ENCODE measurements at regions not wholly inside any gene's neighbourhood (a gene's known extent, or its start where the extent isn't known, plus 50 kb on each side); places are given as distances from the start of the nearest gene placed in this dataset.

DNA sequence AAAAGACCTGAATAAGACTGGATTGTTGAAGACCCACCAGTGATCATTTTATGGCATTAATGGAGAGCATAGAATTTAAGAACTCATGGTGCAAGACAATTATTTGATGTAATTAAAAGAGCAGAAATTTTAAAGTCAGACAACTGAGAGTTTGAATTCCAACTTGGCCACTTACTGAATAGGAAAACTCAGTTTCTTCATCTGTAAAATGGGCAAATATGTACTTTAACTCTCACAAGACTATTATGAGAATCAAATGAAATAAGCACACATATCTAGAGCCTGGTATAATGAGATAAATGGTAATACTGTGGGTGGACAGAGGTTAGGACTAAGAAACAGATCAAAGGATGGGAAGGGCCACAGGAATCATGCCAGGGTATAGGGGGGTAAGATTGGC is 88.0 kb downstream of the SOX9 start:
- TF ChIP-seq, protein P1, sequence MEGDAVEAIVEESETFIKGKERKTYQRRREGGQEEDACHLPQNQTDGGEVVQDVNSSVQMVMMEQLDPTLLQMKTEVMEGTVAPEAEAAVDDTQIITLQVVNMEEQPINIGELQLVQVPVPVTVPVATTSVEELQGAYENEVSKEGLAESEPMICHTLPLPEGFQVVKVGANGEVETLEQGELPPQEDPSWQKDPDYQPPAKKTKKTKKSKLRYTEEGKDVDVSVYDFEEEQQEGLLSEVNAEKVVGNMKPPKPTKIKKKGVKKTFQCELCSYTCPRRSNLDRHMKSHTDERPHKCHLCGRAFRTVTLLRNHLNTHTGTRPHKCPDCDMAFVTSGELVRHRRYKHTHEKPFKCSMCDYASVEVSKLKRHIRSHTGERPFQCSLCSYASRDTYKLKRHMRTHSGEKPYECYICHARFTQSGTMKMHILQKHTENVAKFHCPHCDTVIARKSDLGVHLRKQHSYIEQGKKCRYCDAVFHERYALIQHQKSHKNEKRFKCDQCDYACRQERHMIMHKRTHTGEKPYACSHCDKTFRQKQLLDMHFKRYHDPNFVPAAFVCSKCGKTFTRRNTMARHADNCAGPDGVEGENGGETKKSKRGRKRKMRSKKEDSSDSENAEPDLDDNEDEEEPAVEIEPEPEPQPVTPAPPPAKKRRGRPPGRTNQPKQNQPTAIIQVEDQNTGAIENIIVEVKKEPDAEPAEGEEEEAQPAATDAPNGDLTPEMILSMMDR (IDR thresholded peaks at IDR 0.05; ENCODE audit: low read length), result no peak
- TF ChIP-seq EZH2phosphoT487 (IDR thresholded peaks at IDR 0.05; ENCODE audit: low read length), result no peak
- no peak for TF ChIP-seq EZH2 (optimal IDR thresholded peaks at IDR 0.05; ENCODE audit: low read depth, low read length)
